ENCODE measurements at regions not wholly inside any gene's neighbourhood (a gene's known extent, or its start where the extent isn't known, plus 50 kb on each side); places are given as distances from the start of the nearest gene placed in this dataset.

GRCh38 chr4:71648923-71649322, 135.0 kb downstream of the GC start:
- no peak for TF ChIP-seq PRDM10 (IDR thresholded peaks at IDR 0.05; ENCODE audit: partially characterized antibody)
- TF ChIP-seq BACH1 (tag; IDR thresholded peaks at IDR 0.05): no peak
- TF ChIP-seq CEBPB (tag; IDR thresholded peaks at IDR 0.05): no peak
- no peak for TF ChIP-seq SIN3A (IDR thresholded peaks at IDR 0.05; ENCODE audit: borderline replicate concordance in 2 of 2, control insufficient read depth in 1 of 2, low read depth in 2 of 2, low read length in 2 of 2)
- no peak for TF ChIP-seq POLR2A (conservative IDR thresholded peaks at IDR 0.05)
- TF ChIP-seq ZNF398 (CRISPR knock-in tag; IDR thresholded peaks at IDR 0.05): no peak
- TF ChIP-seq RBFOX2 (IDR thresholded peaks at IDR 0.05; ENCODE audit: low read depth, low read length): no peak
- no peak for TF ChIP-seq TAF1 (IDR thresholded peaks at IDR 0.05; ENCODE audit: control insufficient read depth, extremely low read depth, insufficient read depth, low read length, severe bottlenecking)
- TF ChIP-seq SP1 (CRISPR knock-in tag; IDR thresholded peaks at IDR 0.05): no peak
- no peak for TF ChIP-seq PRPF4 (IDR thresholded peaks at IDR 0.05; ENCODE audit: insufficient read depth, low read depth, low read length, poor library complexity, severe bottlenecking)
